Peyer's patch (tissue), 4 donors: ENCODE measurements at regions not wholly inside any gene's neighbourhood (a gene's known extent, or its start where the extent isn't known, plus 50 kb on each side); places are given as distances from the start of the nearest gene placed in this dataset.

Experiments used
- CTCF ChIP-seq, 6 experiments: fragments of 450-650 bp in 4 of 6; fragments of 200-600 bp in 2 of 6; sonication (generic) in 1 of 6; IDR thresholded peaks; one replicate each; pipeline ENCODE4 v1.5.1; 2017 to 2019; ENCODE audit warnings: antibody characterized with exemption in 6 of 6, mild to moderate bottlenecking in 3 of 6, moderate library complexity in 1 of 6
- POLR2A ChIP-seq, 2 donors: fragments of 450-650 bp; IDR thresholded peaks; one replicate each; pipeline ENCODE4 v1.5.1; 2017; ENCODE audit warnings: antibody characterized with exemption in 2 of 2, mild to moderate bottlenecking in 2 of 2, moderate library complexity in 2 of 2

DNA sequence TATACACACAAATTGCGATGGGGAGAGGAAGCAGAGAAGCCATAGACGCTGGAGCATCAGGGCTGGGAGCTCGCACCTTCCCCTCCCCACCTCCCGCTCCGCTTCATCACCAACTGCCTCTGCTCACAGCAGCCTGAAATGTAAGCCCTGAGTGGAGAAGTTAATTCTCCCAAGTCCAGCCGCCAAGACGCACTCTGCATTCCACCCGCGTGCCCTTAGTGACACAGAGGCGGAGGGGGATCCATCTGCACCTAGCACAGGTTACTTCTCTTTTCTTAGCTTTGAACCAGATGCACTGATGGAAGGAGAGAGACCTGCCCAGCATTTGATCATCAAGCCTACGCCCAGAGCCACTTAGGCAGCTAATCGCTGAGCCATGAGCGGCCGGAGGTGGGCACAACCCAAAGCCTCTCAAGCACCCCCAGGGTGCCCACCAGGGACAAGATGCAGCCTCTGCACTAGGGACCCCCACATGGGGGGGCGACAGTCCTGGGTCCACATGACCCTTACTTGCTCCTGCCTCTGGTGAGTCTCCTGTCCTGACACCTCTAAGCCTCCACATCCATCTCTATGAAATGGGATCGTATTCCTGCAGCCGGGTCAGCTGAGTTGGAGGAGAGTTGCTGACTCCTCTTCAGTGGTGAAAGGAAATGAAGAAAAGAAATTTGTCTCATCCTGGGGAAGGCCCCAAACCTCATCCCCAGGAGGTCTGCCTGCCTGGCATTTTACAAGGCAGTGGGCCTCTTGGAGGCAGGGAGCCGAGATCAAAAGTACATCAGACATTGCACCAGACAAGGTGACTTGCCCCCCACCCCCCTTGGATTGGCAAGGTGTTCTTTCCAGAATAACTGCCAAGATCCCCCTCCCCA, 316.2 kb downstream of the MATN1 start:
- TF ChIP-seq CTCF (IDR thresholded peaks at IDR 0.05) (no peak), POLR2A (IDR thresholded peaks at IDR 0.05) (no peak)
